ENCODE measurements at regions not wholly inside any gene's neighbourhood (a gene's known extent, or its start where the extent isn't known, plus 50 kb on each side); places are given as distances from the start of the nearest gene placed in this dataset.

DNA sequence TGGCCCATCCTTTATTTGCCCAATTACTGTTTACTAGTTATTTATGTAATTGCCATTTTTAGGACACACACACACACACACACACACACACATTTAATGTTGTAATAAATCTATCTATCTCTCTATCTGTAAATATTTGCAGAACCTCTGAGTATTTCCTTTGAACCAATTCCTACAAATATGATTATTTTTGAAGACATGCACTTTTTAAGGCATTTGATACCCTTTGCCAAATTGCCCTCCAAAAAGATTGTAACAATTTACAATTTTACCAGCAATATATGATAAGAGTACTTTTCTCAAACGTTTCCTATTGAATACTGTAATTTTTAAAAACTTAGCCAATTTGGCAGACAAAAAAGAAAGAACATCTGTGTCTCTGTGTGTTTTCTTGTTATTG is 143.8 kb upstream of the FOXF1 start:
- Histone ChIP-seq H3K36me3 (no peaks in the 10 kb centered on the region), H3K4me1 (peaks cover 0 to 25% (median 5%) of the 10 kb centered on the region in 4 donors), H3K4me3 (no peak overlapping the region), H3K27me3 (peaks cover 0 to 17% (median 7%) of the 10 kb centered on the region in 3 donors), H3K27ac (peak overlapping the region in 4 of 5 donors; percentile 64 to 74 (median 71)), H3K9me3 (no peaks in the 10 kb centered on the region)
- TF ChIP-seq POLR2A (IDR thresholded peaks at IDR 0.05): no peak
- TF ChIP-seq, protein P1, sequence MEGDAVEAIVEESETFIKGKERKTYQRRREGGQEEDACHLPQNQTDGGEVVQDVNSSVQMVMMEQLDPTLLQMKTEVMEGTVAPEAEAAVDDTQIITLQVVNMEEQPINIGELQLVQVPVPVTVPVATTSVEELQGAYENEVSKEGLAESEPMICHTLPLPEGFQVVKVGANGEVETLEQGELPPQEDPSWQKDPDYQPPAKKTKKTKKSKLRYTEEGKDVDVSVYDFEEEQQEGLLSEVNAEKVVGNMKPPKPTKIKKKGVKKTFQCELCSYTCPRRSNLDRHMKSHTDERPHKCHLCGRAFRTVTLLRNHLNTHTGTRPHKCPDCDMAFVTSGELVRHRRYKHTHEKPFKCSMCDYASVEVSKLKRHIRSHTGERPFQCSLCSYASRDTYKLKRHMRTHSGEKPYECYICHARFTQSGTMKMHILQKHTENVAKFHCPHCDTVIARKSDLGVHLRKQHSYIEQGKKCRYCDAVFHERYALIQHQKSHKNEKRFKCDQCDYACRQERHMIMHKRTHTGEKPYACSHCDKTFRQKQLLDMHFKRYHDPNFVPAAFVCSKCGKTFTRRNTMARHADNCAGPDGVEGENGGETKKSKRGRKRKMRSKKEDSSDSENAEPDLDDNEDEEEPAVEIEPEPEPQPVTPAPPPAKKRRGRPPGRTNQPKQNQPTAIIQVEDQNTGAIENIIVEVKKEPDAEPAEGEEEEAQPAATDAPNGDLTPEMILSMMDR (IDR thresholded peaks at IDR 0.05): no peak
- TF ChIP-seq POLR2AphosphoS5 (IDR thresholded peaks at IDR 0.05): no peak
- no peak for TF ChIP-seq EP300 (IDR thresholded peaks at IDR 0.05)
- 2 to 17% (median 7%) methylated on average over 1 of the region's 1 CpG for WGBS, 5 donors
- intact Hi-C loops (cut with DNase I; ENCODE audit: low total_unique reads): no loop called here
- DNase-seq: no peak

- H3K36me3 ChIP-seq: no peaks in the 10 kb centered on the region
- WGBS, 5 donors: 37 to 44% (median 41%) methylated on average over 12 of the region's 12 CpGs
- no peak overlapping the region for H3K4me3 ChIP-seq
- intact Hi-C loops (cut with DNase I; ENCODE audit: low total_unique reads): no loop called here
- TF ChIP-seq POLR2AphosphoS5 (IDR thresholded peaks at IDR 0.05): no peak
- TF ChIP-seq EP300 (IDR thresholded peaks at IDR 0.05): no peak
- H3K27me3 ChIP-seq: peaks cover 0 to 17% (median 7%) of the 10 kb centered on the region in 3 donors
- peak in 1 of 2 donors; percentile 40 for DNase-seq
- no peaks in the 10 kb centered on the region for H3K9me3 ChIP-seq
- peak overlapping the region in 4 of 5 donors; percentile 3 to 74 (median 68) for H3K27ac ChIP-seq
- peaks cover 0 to 25% (median 5%) of the 10 kb centered on the region in 4 donors for H3K4me1 ChIP-seq
Measured at GRCh38 chr16:86367291-86368072, 142.8 kb upstream of the FOXF1 start.

GRCh38 chr16:86368261-86368660 is 142.1 kb upstream of the FOXF1 start:
- Histone ChIP-seq H3K4me3 (no peak overlapping the region), H3K27ac (peak overlapping the region in 2 of 5 donors; percentile 73 to 74), H3K27me3 (peaks cover 0 to 17% (median 7%) of the 10 kb centered on the region in 3 donors), H3K36me3 (no peaks in the 10 kb centered on the region), H3K4me1 (peaks cover 0 to 25% (median 5%) of the 10 kb centered on the region in 4 donors), H3K9me3 (no peaks in the 10 kb centered on the region)
- 74 to 89% (median 81%) methylated on average over 12 of the region's 12 CpGs for WGBS, 5 donors
- intact Hi-C loops (cut with DNase I; ENCODE audit: low total_unique reads): no loop called here
- TF ChIP-seq POLR2A (IDR thresholded peaks at IDR 0.05) (no peak), POLR2AphosphoS5 (IDR thresholded peaks at IDR 0.05) (no peak), EP300 (IDR thresholded peaks at IDR 0.05) (no peak)
- TF ChIP-seq, protein P1 (IDR thresholded peaks at IDR 0.05): no peak
- no peak for DNase-seq

GRCh38 chr16:86370062-86370461 is 140.3 kb upstream of the FOXF1 start:
- Histone ChIP-seq H3K4me3 (no peak overlapping the region), H3K9me3 (peaks cover 0 to 11% (median 6%) of the 10 kb centered on the region in 4 donors), H3K27me3 (peaks cover 0 to 17% (median 9%) of the 10 kb centered on the region in 3 donors), H3K4me1 (peaks cover 0 to 25% (median 3%) of the 10 kb centered on the region in 4 donors), H3K27ac (peak overlapping the region in 1 of 5 donors; percentile 7), H3K36me3 (no peaks in the 10 kb centered on the region)
- intact Hi-C loops (cut with DNase I; ENCODE audit: low total_unique reads): no loop called here
- TF ChIP-seq, protein P1 (IDR thresholded peaks at IDR 0.05): no peak
- no peak for TF ChIP-seq EP300 (IDR thresholded peaks at IDR 0.05)
- TF ChIP-seq POLR2A (IDR thresholded peaks at IDR 0.05): no peak
- TF ChIP-seq POLR2AphosphoS5 (IDR thresholded peaks at IDR 0.05): no peak
- no peak for DNase-seq
- 65 to 82% (median 77%) methylated on average over 6 of the region's 6 CpGs for WGBS, 5 donors
